ENCODE measurements at regions not wholly inside any gene's neighbourhood (a gene's known extent, or its start where the extent isn't known, plus 50 kb on each side); places are given as distances from the start of the nearest gene placed in this dataset.
"Not testable (repeated sequence)": the region's sequence is repeated elsewhere in the genome, so short reads cannot be mapped to it uniquely, and the experiment has no call there.

GRCh38 chr13:67452526-67452925, 222.4 kb upstream of the PCDH9 start:
- not testable (repeated sequence) for TF ChIP-seq CTCF, POLR2A, POLR2AphosphoS5 (IDR thresholded peaks at IDR 0.05)
